UCSD-AML1 (cell line): ENCODE measurements at regions not wholly inside any gene's neighbourhood (a gene's known extent, or its start where the extent isn't known, plus 50 kb on each side); places are given as distances from the start of the nearest gene placed in this dataset.

Source experiments
- DNase-seq: peaks from one replicate; lab custom pipeline; 2025; ENCODE audit not compliant: unreplicated experiment; lab: John Stamatoyannopoulos, UW

GRCh38 chr3:124273651-124274050, 281.7 kb upstream of the ROPN1 start:
- DNase-seq: no peak

- no peak for DNase-seq
Measured at GRCh38 chr3:124274051-124274450, 282.1 kb upstream of the ROPN1 start.

GRCh38 chr3:124275412-124275811, 283.5 kb upstream of the ROPN1 start:
- no peak for DNase-seq

- no peak for DNase-seq
Measured at GRCh38 chr3:124276133-124276532, 284.2 kb upstream of the ROPN1 start.

- DNase-seq: no peak
Measured at GRCh38 chr3:124276539-124277143, 284.7 kb upstream of the ROPN1 start.

GRCh38 chr3:124277144-124277890, 285.4 kb upstream of the ROPN1 start:
- no peak for DNase-seq

- no peak for DNase-seq
Measured at GRCh38 chr3:124281453-124282316, 289.8 kb upstream of the ROPN1 start.

GRCh38 chr3:124282751-124283651, 291.1 kb upstream of the ROPN1 start:
- DNase-seq: no peak

- no peak for DNase-seq
Measured at GRCh38 chr3:124283652-124284023, 291.7 kb upstream of the ROPN1 start.

GRCh38 chr3:124288996-124289395, 297.1 kb upstream of the ROPN1 start:
- no peak for DNase-seq

GRCh38 chr3:124291008-124291407, 299.1 kb upstream of the ROPN1 start:
- no peak for DNase-seq

GRCh38 chr3:124292329-124292728, 300.4 kb upstream of the ROPN1 start:
- DNase-seq: no peak

GRCh38 chr3:124293584-124293983, 301.7 kb upstream of the ROPN1 start:
- no peak for DNase-seq

- DNase-seq: no peak
Measured at GRCh38 chr3:124295362-124295761, 303.4 kb upstream of the ROPN1 start.

- DNase-seq: no peak
Measured at GRCh38 chr3:124296406-124296805, 304.5 kb upstream of the ROPN1 start.

- no peak for DNase-seq
Measured at GRCh38 chr3:124297062-124297980, 305.4 kb upstream of the ROPN1 start.

GRCh38 chr3:124298301-124298700, 306.4 kb upstream of the ROPN1 start:
- DNase-seq: no peak

- DNase-seq: no peak
Measured at GRCh38 chr3:124298951-124299350, 307.0 kb upstream of the ROPN1 start.

GRCh38 chr3:124299831-124300230, 307.9 kb upstream of the ROPN1 start:
- no peak for DNase-seq

GRCh38 chr3:124300416-124300815, 308.5 kb upstream of the ROPN1 start:
- no peak for DNase-seq
